IMR-90 (cell line): ENCODE measurements at regions not wholly inside any gene's neighbourhood (a gene's known extent, or its start where the extent isn't known, plus 50 kb on each side); places are given as distances from the start of the nearest gene placed in this dataset.

Experiments
- ATAC-seq: fragments of 200-7000 bp; cut with Tn5 transposase; 2 replicates; pipeline ENCODE4 v1.9.1; 2020; ENCODE audit warnings: low read depth, mild to moderate bottlenecking, moderate library complexity
- BruUV-seq: library from RNA; stranded (reverse); fragments of 400-500 nt; replicated peaks from 2 replicates; lab custom pipeline; 2021; lab: Mats Ljungman, UMichigan
- CTCF ChIA-PET: fragments of 300-600 bp; formaldehyde crosslinking; extraction: SDS; loops from one replicate; lab custom pipeline; 2021; ENCODE audit warnings: antibody characterized with exemption; lab: Yijun Ruan, JAX
- POLR2A ChIA-PET: fragments of 300-600 bp; sonication (Branson Sonifier 250); formaldehyde crosslinking; loops from one replicate; lab custom pipeline; 2022; ENCODE audit warnings: antibody characterized with exemption; ENCODE audit not compliant: unreplicated experiment; lab: Charles Lee
- DNase-seq: peaks from one replicate; pipeline ENCODE4 v3.0.0; 2013
- H2AFZ ChIP-seq: replicated peaks from 2 replicates; pipeline ENCODE3; 2013; ENCODE audit warnings: low read length, mild to moderate bottlenecking; ENCODE audit not compliant: poor library complexity
- H2AK5ac ChIP-seq: 2 replicates; pipeline ENCODE4 v1.6.1; 2013; ENCODE audit warnings: low read depth, low read length, inconsistent platforms
- H2AK9ac ChIP-seq: replicated peaks from 2 replicates; pipeline ENCODE3; 2013; ENCODE audit warnings: mild to moderate bottlenecking, low read depth, low read length, moderate library complexity; ENCODE audit not compliant: poor library complexity
- H2BK120ac ChIP-seq: 2 replicates; pipeline ENCODE4 v1.6.1; 2013; ENCODE audit warnings: low read depth, low read length, inconsistent platforms
- H2BK15ac ChIP-seq: 3 replicates; pipeline ENCODE4 v1.6.1; 2013; ENCODE audit warnings: low read depth, low read length, inconsistent platforms
- H2BK20ac ChIP-seq: 2 replicates; pipeline ENCODE4 v1.6.1; 2013; ENCODE audit warnings: low read depth, mild to moderate bottlenecking, inconsistent platforms, low read length, moderate library complexity
- H2BK5ac ChIP-seq: 2 replicates; pipeline ENCODE4 v1.6.1; 2013; ENCODE audit warnings: mild to moderate bottlenecking, low read depth, low read length, inconsistent platforms; ENCODE audit not compliant: poor library complexity, severe bottlenecking
- H3K14ac ChIP-seq: replicated peaks from 2 replicates; pipeline ENCODE4 v1.6.1; 2013; ENCODE audit warnings: low read depth, low read length, inconsistent platforms
- H3K18ac ChIP-seq: 2 replicates; pipeline ENCODE4 v1.6.1; 2013; ENCODE audit warnings: low read depth, low read length, control low read depth
- H3K23ac ChIP-seq: 2 replicates; pipeline ENCODE4 v1.6.1; 2013; ENCODE audit warnings: low read depth, low read length, inconsistent platforms
- H3K27ac ChIP-seq: 2 replicates; pipeline ENCODE4 v1.5.1; 2013; ENCODE audit warnings: mild to moderate bottlenecking, control low read depth, low read length; ENCODE audit not compliant: insufficient read depth
- H3K27me3 ChIP-seq: 2 replicates; pipeline ENCODE4 v1.6.1; 2013; ENCODE audit warnings: low read length; ENCODE audit not compliant: control insufficient read depth, insufficient read depth
- H3K36me3 ChIP-seq: 2 replicates; pipeline ENCODE4 v1.6.1; 2013; ENCODE audit warnings: low read length, mixed read lengths; ENCODE audit not compliant: control insufficient read depth, insufficient read depth
- H3K4ac ChIP-seq: 2 replicates; pipeline ENCODE4 v1.6.1; 2013; ENCODE audit warnings: low read depth, low read length, inconsistent platforms
- H3K4me1 ChIP-seq: 2 replicates; pipeline ENCODE4 v1.6.1; 2013; ENCODE audit warnings: low read length, mixed read lengths; ENCODE audit not compliant: control insufficient read depth, insufficient read depth
- H3K4me2 ChIP-seq: 2 replicates; pipeline ENCODE4 v1.6.1; 2013; ENCODE audit warnings: low read depth, mild to moderate bottlenecking, control low read depth, low read length, moderate library complexity
- H3K4me3 ChIP-seq: 2 replicates; pipeline ENCODE4 v1.5.1; 2013; ENCODE audit warnings: low read depth, mild to moderate bottlenecking, control low read depth, low read length, moderate library complexity; ENCODE audit not compliant: insufficient read depth
- H3K56ac ChIP-seq: 2 replicates; pipeline ENCODE4 v1.6.1; 2013; ENCODE audit warnings: low read length, inconsistent platforms; ENCODE audit not compliant: insufficient read depth; ENCODE audit errors: extremely low read depth
- H3K79me1 ChIP-seq, 2 experiments: 2 replicates each; pipeline ENCODE4 v1.6.1; 2013; ENCODE audit warnings: low read length in 2 of 2, inconsistent platforms in 1 of 2, low read depth in 1 of 2
- H3K9ac ChIP-seq: 2 replicates; pipeline ENCODE4 v1.6.1; 2013; ENCODE audit warnings: low read depth, low read length, control low read depth
- H3K9me1 ChIP-seq: 2 replicates; pipeline ENCODE4 v1.6.1; 2013; ENCODE audit warnings: low read length, inconsistent platforms; ENCODE audit not compliant: insufficient read depth
- H3K9me3 ChIP-seq: 2 replicates; pipeline ENCODE4 v1.6.1; 2013; ENCODE audit warnings: low read length; ENCODE audit not compliant: control insufficient read depth, insufficient read depth
- H4K20me1 ChIP-seq: 2 replicates; pipeline ENCODE4 v1.6.1; 2013; ENCODE audit warnings: low read length, inconsistent platforms; ENCODE audit not compliant: insufficient read depth
- H4K5ac ChIP-seq: 2 replicates; pipeline ENCODE4 v1.6.1; 2013; ENCODE audit warnings: mild to moderate bottlenecking, low read depth, low read length, control low read depth
- H4K8ac ChIP-seq, 2 experiments: 2 replicates each; pipeline ENCODE4 v1.6.1; 2013; ENCODE audit warnings: low read depth in 2 of 2, low read length in 2 of 2, control low read depth in 1 of 2, inconsistent platforms in 1 of 2
- H4K91ac ChIP-seq: 2 replicates; pipeline ENCODE4 v1.6.1; 2013; ENCODE audit warnings: low read depth, low read length, inconsistent platforms; ENCODE audit not compliant: insufficient read depth
- FOS ChIP-seq: fragments of 150-350 bp; IDR thresholded peaks from 2 replicates; pipeline ENCODE4 v1.6.1; 2016; ENCODE audit warnings: low read depth, low read length
- NFE2L2 ChIP-seq: fragments of 150-350 bp; IDR thresholded peaks from 2 replicates; pipeline ENCODE4 v1.6.1; 2016; ENCODE audit warnings: low read depth, mild to moderate bottlenecking, low read length
- RAD21 ChIP-seq: IDR thresholded peaks from 2 replicates; pipeline ENCODE4 v1.6.1; 2012; ENCODE audit warnings: low read length, improper control_type of control experiment
- RFX5 ChIP-seq: IDR thresholded peaks from 2 replicates; pipeline ENCODE4 v1.8.0; 2012; ENCODE audit warnings: low read depth, mild to moderate bottlenecking, low read length, moderate library complexity
- SMC3 ChIP-seq: fragments of 150-350 bp; IDR thresholded peaks from 2 replicates; pipeline ENCODE4 v1.6.1; 2016; ENCODE audit warnings: low read depth, mild to moderate bottlenecking, antibody characterized with exemption, low read length, moderate library complexity
- WGBS, 2 experiments: methylation state at CpG; one replicate each; pipeline versions ENCODE4 v1.1.5 to v1.1.7; 2013; ENCODE audit warnings: missing lambda C conversion rate in 2 of 2; ENCODE audit not compliant: insufficient read length in 1 of 2; ENCODE audit errors: extremely low coverage in 2 of 2; 5-methylcytosine and 5-hydroxymethylcytosine counted together
- dilution Hi-C: fragments of 300-500 bp; cut with HindIII; formaldehyde crosslinking; loops from one replicate; pipeline ENCODE4 v1.14.3; 2018; ENCODE audit warnings: low sequenced_read_pairs; ENCODE audit not compliant: unreplicated experiment
- in situ Hi-C: fragments of 300-500 bp; cut with MboI; formaldehyde crosslinking; loops from 3 replicates; pipeline ENCODE4 v1.14.3; 2019; ENCODE audit warnings: low sequenced_read_pairs, inconsistent platforms, mixed read lengths
- intact Hi-C: fragments of 100-400 bp; cut with micrococcal nuclease; formaldehyde crosslinking; loops from 2 replicates; pipeline ENCODE4 v1.10.0; 2022

- Histone ChIP-seq H2AFZ (peak overlapping the region; percentile 93), H2BK20ac (no peak overlapping the region), H4K20me1 (no peaks in the 10 kb centered on the region), H4K5ac (no peak overlapping the region), H4K8ac (peak overlapping the region in 1 of 2 experiments; percentile 55; a peak in 1 of 4 replicates), H2AK5ac (no peak overlapping the region), H3K56ac (0 out of 2 replicates have a peak overlapping the region, but pooled peaks have one; percentile 28), H3K4ac (no peak overlapping the region), H2BK15ac (no peak overlapping the region; the same call in 2 of the 3 replicates), H3K9me1 (no peaks in the 10 kb centered on the region), H3K4me3 (peak overlapping the region; percentile 40), H3K4me2 (peak overlapping the region; percentile 88), H3K36me3 (no peaks in the 10 kb centered on the region), H3K9me3 (no peaks in the 10 kb centered on the region), H4K91ac (no peak overlapping the region), H3K27me3 (no peaks in the 10 kb centered on the region; the same call in 1 of the 2 replicates), H3K18ac (no peak overlapping the region), H2AK9ac (no peak overlapping the region), H3K23ac (peak overlapping the region; percentile 41; the same call in 1 of the 2 replicates), H3K4me1 (no peaks in the 10 kb centered on the region; the same call in 1 of the 2 replicates), H3K79me1 (no peaks in the 10 kb centered on the region), H3K27ac (no peak overlapping the region), H2BK5ac (no peak overlapping the region), H3K14ac (no peak overlapping the region), H3K9ac (no peak overlapping the region), H2BK120ac (no peak overlapping the region; the same call in 1 of the 2 replicates)
- in situ Hi-C loops (loop anchor here (10.0 kb wide), 1 partner anchor 273 kb away; no protein-coding TSS in a partner anchor), dilution Hi-C loops (no loop called here), intact Hi-C loops (loop anchor here (2.0 kb wide), 1 partner anchor 251 kb away; the partner anchor contains the start of gene L3MBTL3)
- DNase-seq (peak; percentile 33), ATAC-seq (no peak)
- POLR2A ChIA-PET, result no interaction called here
- BruUV-seq, result no TSS peak
- CTCF ChIA-PET, result interaction anchor here (0.7 to 4.8 kb wide), 3 partner anchors 7 to 215 kb away, joined by 3 to 23 read pairs (median 3); no protein-coding TSS in a partner anchor
- TF ChIP-seq FOS, result no peak
- TF ChIP-seq RFX5, result no peak
- no peak for TF ChIP-seq RAD21
- TF ChIP-seq NFE2L2, result no peak
- TF ChIP-seq SMC3, result no peak
- WGBS, 2 experiments, result 67% methylated on average over 3 of the region's 11 CpGs; no CpG with 5 or more reads in 1 of the 2 experiments
Observed at GRCh38 chr6:129767776-129768485, 58.0 kb upstream of the ARHGAP18 start.
